Activated T-helper 1 cell treated with anti-CD3 and anti-CD28 coated beads, Interleukin-12 subunit alpha, Interleukin-12 subunit beta, Interleukin-2, Interleukin-4 antibody, amounts not matched to agents 30 ng/mL and 10 ng/mL and 1 ng/mL, durations not matched to agents 14 hours and 24 hours and 36 hours (primary cell): ENCODE measurements at regions not wholly inside any gene's neighbourhood (a gene's known extent, or its start where the extent isn't known, plus 50 kb on each side); places are given as distances from the start of the nearest gene placed in this dataset.

Experiments
- DNase-seq: peaks from one replicate; pipeline ENCODE4 v3.0.0; 2021; ENCODE audit warnings: low spot score
- H3K27ac Mint-ChIP-seq: one replicate; pipeline ENCODE4 v1.8.0; 2021; ENCODE audit warnings: mild to moderate bottlenecking, mixed read lengths
- H3K27me3 Mint-ChIP-seq: one replicate; pipeline ENCODE4 v1.8.0; 2022; ENCODE audit warnings: mild to moderate bottlenecking, moderate library complexity, mixed read lengths; ENCODE audit not compliant: insufficient read depth
- H3K36me3 Mint-ChIP-seq: one replicate; pipeline ENCODE4 v1.8.0; 2021; ENCODE audit warnings: low read depth, mixed read lengths
- H3K4me1 Mint-ChIP-seq: one replicate; pipeline ENCODE4 v1.8.0; 2021; ENCODE audit warnings: low read depth, mixed read lengths
- H3K4me3 Mint-ChIP-seq: one replicate; pipeline ENCODE4 v1.8.0; 2021; ENCODE audit warnings: mild to moderate bottlenecking, moderate library complexity, mixed read lengths
- H3K9me3 Mint-ChIP-seq: one replicate; pipeline ENCODE4 v1.8.0; 2021; ENCODE audit warnings: mixed read lengths
- intact Hi-C: fragments of 100-400 bp; cut with micrococcal nuclease; formaldehyde crosslinking; loops from one replicate; pipeline ENCODE4 v1.15.1; 2024

GRCh38 chr10:128233422-128233821 is 107.2 kb upstream of the MKI67 start:
- Mint-ChIP-seq H3K4me1 (no peaks in the 10 kb centered on the region), H3K36me3 (no peaks in the 10 kb centered on the region), H3K27me3 (peaks cover 8% of the 10 kb centered on the region), H3K4me3 (no peak overlapping the region), H3K27ac (no peak overlapping the region), H3K9me3 (peaks cover 10% of the 10 kb centered on the region)
- no peak for DNase-seq
- intact Hi-C loops, result no loop called here

- no peak for DNase-seq
- no peak overlapping the region for H3K27ac Mint-ChIP-seq
- intact Hi-C loops, result no loop called here
- peaks cover 2% of the 10 kb centered on the region for H3K27me3 Mint-ChIP-seq
- H3K9me3 Mint-ChIP-seq, result peaks cover 10% of the 10 kb centered on the region
- H3K36me3 Mint-ChIP-seq, result no peaks in the 10 kb centered on the region
- H3K4me1 Mint-ChIP-seq, result no peaks in the 10 kb centered on the region
- no peak overlapping the region for H3K4me3 Mint-ChIP-seq
Observed at GRCh38 chr10:128237710-128238109, 111.5 kb upstream of the MKI67 start.

GRCh38 chr10:128241023-128241422 is 114.8 kb upstream of the MKI67 start:
- no peak for DNase-seq
- Mint-ChIP-seq H3K27me3 (peaks cover 2% of the 10 kb centered on the region), H3K4me1 (no peaks in the 10 kb centered on the region), H3K4me3 (no peak overlapping the region), H3K27ac (no peak overlapping the region), H3K36me3 (no peaks in the 10 kb centered on the region), H3K9me3 (no peaks in the 10 kb centered on the region)
- intact Hi-C loops, result no loop called here

GRCh38 chr10:128242641-128243040 is 116.4 kb upstream of the MKI67 start:
- peaks cover 2% of the 10 kb centered on the region for H3K27me3 Mint-ChIP-seq
- H3K36me3 Mint-ChIP-seq, result no peaks in the 10 kb centered on the region
- no peaks in the 10 kb centered on the region for H3K9me3 Mint-ChIP-seq
- no peak overlapping the region for H3K4me3 Mint-ChIP-seq
- intact Hi-C loops, result no loop called here
- no peak for DNase-seq
- no peak overlapping the region for H3K27ac Mint-ChIP-seq
- H3K4me1 Mint-ChIP-seq, result no peaks in the 10 kb centered on the region

- intact Hi-C loops, result no loop called here
- no peak for DNase-seq
- Mint-ChIP-seq H3K4me1 (no peaks in the 10 kb centered on the region), H3K27ac (no peak overlapping the region), H3K27me3 (peaks cover 2% of the 10 kb centered on the region), H3K4me3 (no peak overlapping the region), H3K36me3 (no peaks in the 10 kb centered on the region), H3K9me3 (no peaks in the 10 kb centered on the region)
Observed at GRCh38 chr10:128245026-128245425, 118.8 kb upstream of the MKI67 start.

- Mint-ChIP-seq H3K36me3 (no peaks in the 10 kb centered on the region), H3K4me1 (no peaks in the 10 kb centered on the region), H3K27me3 (no peaks in the 10 kb centered on the region), H3K27ac (no peak overlapping the region), H3K4me3 (no peak overlapping the region), H3K9me3 (no peaks in the 10 kb centered on the region)
- no peak for DNase-seq
- intact Hi-C loops, result no loop called here
Observed at GRCh38 chr10:128247576-128247975, 121.4 kb upstream of the MKI67 start.

- Mint-ChIP-seq H3K4me1 (peaks cover 6% of the 10 kb centered on the region), H3K27ac (peak overlapping the region; percentile 40), H3K27me3 (peaks cover 3% of the 10 kb centered on the region), H3K4me3 (no peak overlapping the region), H3K36me3 (no peaks in the 10 kb centered on the region), H3K9me3 (no peaks in the 10 kb centered on the region)
- DNase-seq, result no peak
- intact Hi-C loops, result no loop called here
Observed at GRCh38 chr10:128254476-128254875, 128.3 kb upstream of the MKI67 start.

GRCh38 chr10:128257428-128257827 is 131.2 kb upstream of the MKI67 start:
- peaks cover 6% of the 10 kb centered on the region for H3K27me3 Mint-ChIP-seq
- no peaks in the 10 kb centered on the region for H3K36me3 Mint-ChIP-seq
- no peaks in the 10 kb centered on the region for H3K9me3 Mint-ChIP-seq
- DNase-seq, result no peak
- intact Hi-C loops, result no loop called here
- H3K27ac Mint-ChIP-seq, result no peak overlapping the region
- peaks cover 6% of the 10 kb centered on the region for H3K4me1 Mint-ChIP-seq
- H3K4me3 Mint-ChIP-seq, result no peak overlapping the region

- no peak overlapping the region for H3K27ac Mint-ChIP-seq
- H3K27me3 Mint-ChIP-seq, result peaks cover 6% of the 10 kb centered on the region
- DNase-seq, result no peak
- H3K4me3 Mint-ChIP-seq, result no peak overlapping the region
- no peaks in the 10 kb centered on the region for H3K9me3 Mint-ChIP-seq
- H3K36me3 Mint-ChIP-seq, result no peaks in the 10 kb centered on the region
- intact Hi-C loops, result no loop called here
- H3K4me1 Mint-ChIP-seq, result peaks cover 6% of the 10 kb centered on the region
Observed at GRCh38 chr10:128258421-128258976, 132.3 kb upstream of the MKI67 start.

GRCh38 chr10:128263891-128264688 is 137.9 kb upstream of the MKI67 start:
- Mint-ChIP-seq H3K27ac (no peak overlapping the region), H3K9me3 (no peaks in the 10 kb centered on the region), H3K36me3 (no peaks in the 10 kb centered on the region), H3K4me3 (no peak overlapping the region), H3K27me3 (peaks cover 38% of the 10 kb centered on the region), H3K4me1 (no peaks in the 10 kb centered on the region)
- peak; percentile 16 for DNase-seq
- intact Hi-C loops, result loop anchor here (5.0 kb wide), 1 partner anchor 268 kb away; no protein-coding TSS in a partner anchor

- DNase-seq, result no peak
- Mint-ChIP-seq H3K4me1 (no peaks in the 10 kb centered on the region), H3K4me3 (no peak overlapping the region), H3K27me3 (peaks cover 38% of the 10 kb centered on the region), H3K36me3 (no peaks in the 10 kb centered on the region), H3K9me3 (no peaks in the 10 kb centered on the region), H3K27ac (no peak overlapping the region)
- intact Hi-C loops, result no loop called here
Observed at GRCh38 chr10:128265596-128265995, 139.4 kb upstream of the MKI67 start.

GRCh38 chr10:128267581-128267980 is 141.4 kb upstream of the MKI67 start:
- Mint-ChIP-seq H3K4me1 (no peaks in the 10 kb centered on the region), H3K27me3 (peaks cover 33% of the 10 kb centered on the region), H3K4me3 (no peak overlapping the region), H3K27ac (no peak overlapping the region), H3K9me3 (no peaks in the 10 kb centered on the region), H3K36me3 (no peaks in the 10 kb centered on the region)
- intact Hi-C loops, result no loop called here
- no peak for DNase-seq

- H3K4me3 Mint-ChIP-seq, result no peak overlapping the region
- peaks cover 33% of the 10 kb centered on the region for H3K27me3 Mint-ChIP-seq
- intact Hi-C loops, result no loop called here
- no peak for DNase-seq
- no peaks in the 10 kb centered on the region for H3K36me3 Mint-ChIP-seq
- no peak overlapping the region for H3K27ac Mint-ChIP-seq
- no peaks in the 10 kb centered on the region for H3K4me1 Mint-ChIP-seq
- no peaks in the 10 kb centered on the region for H3K9me3 Mint-ChIP-seq
Observed at GRCh38 chr10:128268015-128268722, 141.9 kb upstream of the MKI67 start.
